Spleen (tissue), 7 donors: ENCODE measurements at regions not wholly inside any gene's neighbourhood (a gene's known extent, or its start where the extent isn't known, plus 50 kb on each side); places are given as distances from the start of the nearest gene placed in this dataset.

Source experiments
- CTCF ChIP-seq, 11 experiments: fragments of 200-600 bp in 7 of 11; fragments of 450-650 bp in 4 of 11; sonication (generic) in 4 of 11; IDR thresholded peaks in 8 of 11; conservative IDR thresholded peaks in 3 of 11; 1 replicate in 7 of 11; 2 replicates in 4 of 11; pipeline versions ENCODE4 v1.4.0 to v1.8.0; 2016 to 2021; ENCODE audit warnings: antibody characterized with exemption in 11 of 11, inconsistent platforms in 4 of 11, mild to moderate bottlenecking in 1 of 11
- POLR2A ChIP-seq, 3 donors: fragments of 450-650 bp; IDR thresholded peaks; one replicate each; pipeline ENCODE4 v1.5.1; 2017; ENCODE audit warnings: antibody characterized with exemption in 3 of 3, mild to moderate bottlenecking in 1 of 3
- donor health status: DM: no; HTN: no; CAD: no; lungs with moderate emphysema.
- donor health status: DM: no; HTN: no; CAD: no.
- donor health status: DM: no; HTN: no; CAD: no.

GRCh38 chr20:19817017-19817416, 59.0 kb downstream of the RIN2 start:
- TF ChIP-seq CTCF (IDR thresholded peaks at IDR 0.05 in 8 of 11, conservative IDR thresholded peaks at IDR 0.05 in 3 of 11): no peak
- no peak for TF ChIP-seq POLR2A (IDR thresholded peaks at IDR 0.05)
